A673 (cell line): ENCODE measurements at regions not wholly inside any gene's neighbourhood (a gene's known extent, or its start where the extent isn't known, plus 50 kb on each side); places are given as distances from the start of the nearest gene placed in this dataset.

Experiments
- CTCF ChIP-seq: fragments of 300-800, 200-600 bp; sonication (generic); conservative IDR thresholded peaks from 2 replicates; pipeline ENCODE4 v1.5.1; 2017; ENCODE audit warnings: low read depth, mild to moderate bottlenecking, antibody characterized with exemption, low read length, moderate library complexity, mixed read lengths
- EZH2 ChIP-seq: fragments of 200-600 bp; sonication (generic); IDR thresholded peaks from 2 replicates; pipeline ENCODE4 v1.6.1; 2017; ENCODE audit warnings: borderline replicate concordance, low read depth, mild to moderate bottlenecking, mixed read lengths, antibody characterized with exemption, low read length; ENCODE audit not compliant: poor library complexity, severe bottlenecking

GRCh38 chr3:152998591-152998990 lies 163.4 kb upstream of the RAP2B start:
- TF ChIP-seq CTCF (no peak), EZH2 (no peak)
